BJ (cell line): ENCODE measurements at regions not wholly inside any gene's neighbourhood (a gene's known extent, or its start where the extent isn't known, plus 50 kb on each side); places are given as distances from the start of the nearest gene placed in this dataset.

Experiments used
- CTCF ChIA-PET: fragments of 350-600 bp; formaldehyde crosslinking; extraction: SDS; loops from one replicate; lab custom pipeline; 2021; ENCODE audit warnings: antibody characterized with exemption, inconsistent platforms; lab: Yijun Ruan, JAX
- POLR2A ChIA-PET: fragments of 300-600 bp; sonication (Branson Sonifier 250); formaldehyde crosslinking; extraction: SDS; loops from one replicate; lab custom pipeline; 2021; ENCODE audit warnings: antibody characterized with exemption; lab: Charles Lee
- DNase-seq: peaks from one replicate; pipeline ENCODE4 v3.0.0-alpha.2; 2011; ENCODE audit warnings: low read depth
- H3K27me3 ChIP-seq: 2 replicates; pipeline ENCODE4 v1.6.0; 2011; ENCODE audit warnings: low read length; ENCODE audit not compliant: control insufficient read depth, insufficient read depth
- H3K36me3 ChIP-seq: 2 replicates; pipeline ENCODE4 v1.5.1; 2011; ENCODE audit warnings: low read length; ENCODE audit not compliant: control insufficient read depth, insufficient read depth
- H3K4me3 ChIP-seq: 2 replicates; pipeline ENCODE4 v1.5.1; 2011; ENCODE audit warnings: low read depth, mild to moderate bottlenecking, control low read depth, low read length
- TF ChIP-seq, protein P1 (sequence below): IDR thresholded peaks from 2 replicates; pipeline ENCODE4 v1.5.1; 2011; ENCODE audit warnings: low read depth, mild to moderate bottlenecking, control low read depth, inconsistent platforms, low read length, moderate library complexity; ENCODE audit not compliant: insufficient read depth

DNA sequence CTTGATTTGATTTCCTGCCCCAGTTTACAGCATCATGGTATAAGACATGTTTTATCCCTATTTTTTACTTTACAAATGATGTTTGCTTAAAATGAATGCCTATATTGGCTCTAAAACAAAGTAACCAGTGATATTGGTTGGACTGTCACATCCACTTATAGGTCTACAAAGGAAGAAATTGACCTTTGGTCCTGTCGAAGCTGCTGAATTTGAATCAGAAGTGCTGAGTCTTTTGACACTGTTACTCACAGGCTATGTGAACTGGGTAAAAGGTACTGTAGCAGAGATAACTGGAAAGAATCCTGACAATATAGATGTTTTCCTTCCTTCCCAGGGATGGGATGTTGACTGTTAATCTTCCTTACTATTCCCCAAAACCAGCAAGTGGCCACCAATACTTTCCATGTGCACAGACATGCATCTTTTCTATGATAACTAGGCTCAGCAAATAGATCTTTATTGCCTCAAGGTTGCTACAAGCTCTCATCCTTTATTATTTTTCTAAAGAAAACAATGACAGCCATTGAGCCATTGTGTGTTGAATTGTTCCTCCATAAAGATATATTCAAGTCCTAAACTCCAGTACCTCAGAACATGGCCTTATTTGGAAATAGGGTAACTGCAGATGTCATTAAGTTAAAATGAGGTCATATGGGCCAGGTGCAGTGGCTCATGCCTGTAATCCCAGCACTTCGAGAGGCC, 175.9 kb upstream of the NR5A2 start:
- TF ChIP-seq, protein P1, sequence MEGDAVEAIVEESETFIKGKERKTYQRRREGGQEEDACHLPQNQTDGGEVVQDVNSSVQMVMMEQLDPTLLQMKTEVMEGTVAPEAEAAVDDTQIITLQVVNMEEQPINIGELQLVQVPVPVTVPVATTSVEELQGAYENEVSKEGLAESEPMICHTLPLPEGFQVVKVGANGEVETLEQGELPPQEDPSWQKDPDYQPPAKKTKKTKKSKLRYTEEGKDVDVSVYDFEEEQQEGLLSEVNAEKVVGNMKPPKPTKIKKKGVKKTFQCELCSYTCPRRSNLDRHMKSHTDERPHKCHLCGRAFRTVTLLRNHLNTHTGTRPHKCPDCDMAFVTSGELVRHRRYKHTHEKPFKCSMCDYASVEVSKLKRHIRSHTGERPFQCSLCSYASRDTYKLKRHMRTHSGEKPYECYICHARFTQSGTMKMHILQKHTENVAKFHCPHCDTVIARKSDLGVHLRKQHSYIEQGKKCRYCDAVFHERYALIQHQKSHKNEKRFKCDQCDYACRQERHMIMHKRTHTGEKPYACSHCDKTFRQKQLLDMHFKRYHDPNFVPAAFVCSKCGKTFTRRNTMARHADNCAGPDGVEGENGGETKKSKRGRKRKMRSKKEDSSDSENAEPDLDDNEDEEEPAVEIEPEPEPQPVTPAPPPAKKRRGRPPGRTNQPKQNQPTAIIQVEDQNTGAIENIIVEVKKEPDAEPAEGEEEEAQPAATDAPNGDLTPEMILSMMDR: no peak
- H3K4me3 ChIP-seq: no peak overlapping the region
- CTCF ChIA-PET: no interaction called here
- no peak for DNase-seq
- no peaks in the 10 kb centered on the region for H3K36me3 ChIP-seq
- POLR2A ChIA-PET: no interaction called here
- no peaks in the 10 kb centered on the region for H3K27me3 ChIP-seq

GRCh38 chr1:199854686-199855321, 172.7 kb upstream of the NR5A2 start:
- POLR2A ChIA-PET: no interaction called here
- Histone ChIP-seq H3K36me3 (no peaks in the 10 kb centered on the region), H3K27me3 (no peaks in the 10 kb centered on the region)

GRCh38 chr1:199855580-199855979, 171.9 kb upstream of the NR5A2 start:
- Histone ChIP-seq H3K36me3 (no peaks in the 10 kb centered on the region), H3K27me3 (no peaks in the 10 kb centered on the region), H3K4me3 (no peak overlapping the region)
- POLR2A ChIA-PET: no interaction called here
- DNase-seq: no peak
- TF ChIP-seq, protein P1: no peak
- CTCF ChIA-PET: no interaction called here

More at GRCh38 chr1:199854686-199855321, 172.7 kb upstream of the NR5A2 start:
- CTCF ChIA-PET: no interaction called here
- H3K4me3 ChIP-seq: no peak overlapping the region
- no peak for DNase-seq
- TF ChIP-seq, protein P1: no peak

DNA sequence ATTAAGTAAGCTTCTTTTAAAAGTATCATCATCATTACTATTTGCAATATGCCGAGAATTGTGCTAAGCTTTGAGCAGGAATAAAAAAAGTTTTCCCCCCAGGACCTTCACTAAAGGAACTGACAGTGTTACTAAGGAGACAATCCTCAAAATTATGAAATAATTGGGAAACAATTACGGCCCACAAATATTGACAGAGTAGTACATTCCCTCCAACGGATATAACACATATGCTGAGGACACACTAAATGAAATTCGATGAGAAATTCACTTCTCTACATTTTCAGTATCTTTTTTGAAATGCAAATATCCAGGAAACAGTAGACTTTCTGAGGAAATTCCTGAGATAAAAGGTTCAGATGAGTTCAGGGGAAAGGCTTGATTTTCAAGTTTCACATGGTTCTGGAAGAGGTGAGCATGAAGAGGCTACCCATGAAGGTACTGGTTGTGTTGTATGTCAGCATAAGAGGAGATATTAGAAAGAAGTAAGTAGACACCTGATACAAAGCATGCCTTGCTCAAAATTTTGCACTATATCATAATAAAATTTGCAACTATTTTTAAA, 171.2 kb upstream of the NR5A2 start:
- TF ChIP-seq, protein P1: no peak
- ChIA-PET CTCF (no interaction called here), POLR2A (no interaction called here)
- no peaks in the 10 kb centered on the region for H3K36me3 ChIP-seq
- DNase-seq: no peak
- no peak overlapping the region for H3K4me3 ChIP-seq
- no peaks in the 10 kb centered on the region for H3K27me3 ChIP-seq

GRCh38 chr1:199857108-199857507, 170.4 kb upstream of the NR5A2 start:
- CTCF ChIA-PET: no interaction called here

More at GRCh38 chr1:199857108-199857507, 170.4 kb upstream of the NR5A2 start:
- H3K27me3 ChIP-seq: no peaks in the 10 kb centered on the region
- no peaks in the 10 kb centered on the region for H3K36me3 ChIP-seq
- TF ChIP-seq, protein P1: no peak
- DNase-seq: no peak
- POLR2A ChIA-PET: no interaction called here
- no peak overlapping the region for H3K4me3 ChIP-seq
